A673 (cell line): ENCODE measurements at regions not wholly inside any gene's neighbourhood (a gene's known extent, or its start where the extent isn't known, plus 50 kb on each side); places are given as distances from the start of the nearest gene placed in this dataset.

ENCODE experiments used
- BruUV-seq: library from RNA; stranded (reverse); fragments of 400-500 nt; replicated peaks from 2 replicates; lab custom pipeline; 2021; lab: Mats Ljungman, UMichigan
- CTCF ChIA-PET: fragments of 300-600 bp; sonication (Branson Sonifier 250); formaldehyde crosslinking; loops from one replicate; lab custom pipeline; 2022; ENCODE audit warnings: antibody characterized with exemption; lab: Charles Lee
- POLR2A ChIA-PET: fragments of 300-600 bp; sonication (Branson Sonifier 250); formaldehyde crosslinking; loops from one replicate; lab custom pipeline; 2022; ENCODE audit warnings: antibody characterized with exemption; ENCODE audit not compliant: low non-redundant PET; lab: Charles Lee
- DNase-seq: peaks from one replicate; pipeline ENCODE4 v3.0.0-alpha.2; 2015; ENCODE audit warnings: low spot score
- H3K27ac ChIP-seq: fragments of 200-600 bp; sonication (generic); 2 replicates; pipeline ENCODE4 v1.5.1; 2016; ENCODE audit warnings: mixed run types, low read depth, mild to moderate bottlenecking, mixed read lengths, antibody characterized with exemption, low read length; ENCODE audit not compliant: poor library complexity, severe bottlenecking
- H3K27me3 ChIP-seq: fragments of 200-600 bp; sonication (generic); replicated peaks from 2 replicates; pipeline ENCODE4 v1.6.1; 2017; ENCODE audit warnings: mixed run types, low read depth, mild to moderate bottlenecking, mixed read lengths, antibody characterized with exemption, low read length; ENCODE audit not compliant: insufficient read depth, poor library complexity
- H3K36me3 ChIP-seq: fragments of 200-600 bp; sonication (generic); 2 replicates; pipeline ENCODE4 v1.6.1; 2016; ENCODE audit warnings: mixed run types, mild to moderate bottlenecking, mixed read lengths, antibody characterized with exemption, low read length; ENCODE audit not compliant: insufficient read depth, poor library complexity, severe bottlenecking
- H3K4me1 ChIP-seq: fragments of 200-600 bp; sonication (generic); 2 replicates; pipeline ENCODE4 v1.6.1; 2017; ENCODE audit warnings: mixed run types, mild to moderate bottlenecking, mixed read lengths, antibody characterized with exemption, low read length; ENCODE audit not compliant: insufficient read depth, poor library complexity, severe bottlenecking
- H3K4me3 ChIP-seq: fragments of 200-600 bp; sonication (generic); 2 replicates; pipeline ENCODE4 v1.5.1; 2016; ENCODE audit warnings: low read depth, mixed run types, mild to moderate bottlenecking, mixed read lengths, low read length; ENCODE audit not compliant: poor library complexity, severe bottlenecking
- H3K9me3 ChIP-seq: fragments of 200-600 bp; sonication (generic); 2 replicates; pipeline ENCODE4 v1.6.1; 2016; ENCODE audit warnings: mixed run types, low read depth, mild to moderate bottlenecking, mixed read lengths, antibody characterized with exemption, low read length; ENCODE audit not compliant: poor library complexity, severe bottlenecking
- EZH2 ChIP-seq: fragments of 200-600 bp; sonication (generic); IDR thresholded peaks from 2 replicates; pipeline ENCODE4 v1.6.1; 2017; ENCODE audit warnings: borderline replicate concordance, low read depth, mild to moderate bottlenecking, mixed read lengths, antibody characterized with exemption, low read length; ENCODE audit not compliant: poor library complexity, severe bottlenecking
- intact Hi-C: fragments of 100-400 bp; cut with micrococcal nuclease; formaldehyde crosslinking; loops from one replicate; pipeline ENCODE4 v1.10.0; 2022; ENCODE audit not compliant: unreplicated experiment
- TF ChIP-seq, protein P1 (sequence below): fragments of 300-800, 200-600 bp; sonication (generic); conservative IDR thresholded peaks from 2 replicates; pipeline ENCODE4 v1.5.1; 2017; ENCODE audit warnings: low read depth, mild to moderate bottlenecking, antibody characterized with exemption, low read length, moderate library complexity, mixed read lengths

DNA sequence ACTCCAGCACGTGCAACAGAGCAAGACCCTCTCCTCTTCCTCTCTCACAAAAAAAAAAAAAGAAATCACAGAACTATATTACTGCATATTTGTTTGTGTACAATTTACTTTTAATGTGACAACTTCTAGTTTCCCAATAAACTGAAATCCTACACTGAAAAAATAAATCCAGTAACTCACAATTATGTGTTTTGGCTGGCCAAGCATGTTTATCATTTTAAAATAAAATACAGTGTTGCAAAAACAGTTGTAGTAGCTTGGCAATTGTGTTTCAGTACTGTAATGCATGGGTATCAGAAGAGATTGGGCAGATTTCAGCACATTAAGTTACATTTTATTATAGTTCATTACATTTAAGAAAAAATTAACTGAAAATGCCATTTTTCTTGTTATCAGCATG lies 344.9 kb downstream of the ETS1 start:
- Histone ChIP-seq H3K4me1 (no peaks in the 10 kb centered on the region), H3K27ac (no peak overlapping the region), H3K9me3 (no peaks in the 10 kb centered on the region), H3K4me3 (no peak overlapping the region), H3K27me3 (peaks cover 20% of the 10 kb centered on the region), H3K36me3 (no peaks in the 10 kb centered on the region)
- ChIA-PET CTCF (no interaction called here), POLR2A (no interaction called here)
- BruUV-seq: no TSS peak
- intact Hi-C loops: no loop called here
- DNase-seq: no peak
- TF ChIP-seq EZH2: no peak
- TF ChIP-seq, protein P1, sequence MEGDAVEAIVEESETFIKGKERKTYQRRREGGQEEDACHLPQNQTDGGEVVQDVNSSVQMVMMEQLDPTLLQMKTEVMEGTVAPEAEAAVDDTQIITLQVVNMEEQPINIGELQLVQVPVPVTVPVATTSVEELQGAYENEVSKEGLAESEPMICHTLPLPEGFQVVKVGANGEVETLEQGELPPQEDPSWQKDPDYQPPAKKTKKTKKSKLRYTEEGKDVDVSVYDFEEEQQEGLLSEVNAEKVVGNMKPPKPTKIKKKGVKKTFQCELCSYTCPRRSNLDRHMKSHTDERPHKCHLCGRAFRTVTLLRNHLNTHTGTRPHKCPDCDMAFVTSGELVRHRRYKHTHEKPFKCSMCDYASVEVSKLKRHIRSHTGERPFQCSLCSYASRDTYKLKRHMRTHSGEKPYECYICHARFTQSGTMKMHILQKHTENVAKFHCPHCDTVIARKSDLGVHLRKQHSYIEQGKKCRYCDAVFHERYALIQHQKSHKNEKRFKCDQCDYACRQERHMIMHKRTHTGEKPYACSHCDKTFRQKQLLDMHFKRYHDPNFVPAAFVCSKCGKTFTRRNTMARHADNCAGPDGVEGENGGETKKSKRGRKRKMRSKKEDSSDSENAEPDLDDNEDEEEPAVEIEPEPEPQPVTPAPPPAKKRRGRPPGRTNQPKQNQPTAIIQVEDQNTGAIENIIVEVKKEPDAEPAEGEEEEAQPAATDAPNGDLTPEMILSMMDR: no peak

DNA sequence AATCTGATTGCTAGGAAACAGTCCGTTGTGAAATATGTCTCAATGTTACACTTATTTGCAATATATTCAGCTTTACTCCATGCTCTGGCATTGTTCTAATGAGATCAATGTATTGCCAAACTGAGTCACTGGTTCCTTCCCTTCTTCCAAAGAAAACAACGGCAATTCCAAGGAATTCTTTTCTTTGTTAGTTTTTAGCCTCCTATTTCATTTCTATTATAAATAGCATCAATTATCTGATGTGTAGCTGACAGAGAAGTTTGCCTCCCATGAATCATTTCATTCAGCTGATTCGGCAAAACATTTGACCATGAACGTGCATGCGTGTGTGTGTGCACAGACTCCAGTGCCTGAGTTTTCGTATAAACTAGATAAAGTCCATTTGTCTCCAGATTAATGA lies 346.8 kb downstream of the ETS1 start:
- POLR2A ChIA-PET: no interaction called here
- no peak overlapping the region for H3K27ac ChIP-seq
- no TSS peak for BruUV-seq
- H3K4me1 ChIP-seq: no peaks in the 10 kb centered on the region
- CTCF ChIA-PET: no interaction called here
- H3K4me3 ChIP-seq: no peak overlapping the region
- H3K36me3 ChIP-seq: no peaks in the 10 kb centered on the region
- peaks cover 9% of the 10 kb centered on the region for H3K27me3 ChIP-seq
- DNase-seq: no peak
- intact Hi-C loops: no loop called here
- no peak for TF ChIP-seq EZH2
- TF ChIP-seq, protein P1: no peak
- H3K9me3 ChIP-seq: no peaks in the 10 kb centered on the region

DNA sequence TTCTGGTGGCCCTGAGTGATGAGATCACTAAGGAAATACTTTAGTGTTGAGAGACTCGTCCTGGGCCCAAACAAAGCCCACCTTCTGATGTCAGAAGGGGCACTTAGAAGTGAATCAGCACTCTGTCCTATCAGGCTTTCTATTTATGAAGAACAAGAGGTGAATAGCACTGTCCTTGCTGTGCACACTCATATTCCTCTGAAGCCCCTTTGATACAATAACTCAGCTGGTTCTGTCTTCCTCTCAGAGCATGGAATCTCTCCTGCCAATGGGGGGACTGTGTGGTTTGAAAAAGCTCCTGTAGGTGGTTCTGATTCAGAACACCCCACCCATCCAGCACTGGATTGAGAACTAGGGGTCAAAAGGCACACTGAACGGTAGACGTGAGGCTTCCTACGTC lies 348.1 kb downstream of the ETS1 start:
- intact Hi-C loops: no loop called here
- TF ChIP-seq EZH2: no peak
- Histone ChIP-seq H3K4me3 (no peak overlapping the region), H3K9me3 (no peaks in the 10 kb centered on the region), H3K4me1 (no peaks in the 10 kb centered on the region), H3K27ac (no peak overlapping the region), H3K27me3 (peaks cover 6% of the 10 kb centered on the region), H3K36me3 (no peaks in the 10 kb centered on the region)
- no TSS peak for BruUV-seq
- no peak for DNase-seq
- CTCF ChIA-PET: no interaction called here
- POLR2A ChIA-PET: no interaction called here

DNA sequence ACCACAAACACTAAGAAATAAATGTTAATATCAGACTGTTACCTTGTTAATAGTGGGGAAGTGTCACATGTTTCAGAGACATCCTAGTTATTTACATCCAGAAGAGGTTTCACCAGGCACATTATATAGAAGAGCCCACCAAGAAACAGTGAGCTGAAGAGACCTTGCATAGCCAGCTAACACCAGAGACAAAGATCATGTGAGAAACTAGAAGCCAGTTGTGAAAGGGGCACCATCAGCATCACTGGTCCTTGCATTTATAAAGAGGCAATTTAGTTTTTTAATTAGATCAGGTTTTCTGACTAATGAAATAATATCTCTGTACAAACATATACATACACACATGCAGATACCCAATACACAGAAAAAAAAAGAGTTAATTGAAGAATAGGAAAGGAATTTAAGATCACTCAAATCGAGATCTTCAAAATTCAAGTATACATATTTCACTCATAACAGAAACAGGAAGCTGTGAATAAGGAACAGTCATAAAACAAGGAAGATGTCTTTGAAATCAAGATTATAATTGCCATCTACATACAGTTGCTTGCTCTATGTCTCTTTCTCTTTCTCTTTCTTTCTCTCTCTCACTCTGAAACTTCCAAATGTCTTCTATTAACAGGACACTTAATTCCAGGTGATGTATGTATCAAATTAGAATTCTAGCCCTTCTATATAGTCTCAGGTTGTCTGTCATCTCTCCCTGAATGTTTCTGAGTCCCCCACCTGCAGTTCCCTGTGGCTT lies 348.7 kb downstream of the ETS1 start:
- no peak overlapping the region for H3K27ac ChIP-seq
- peaks cover 2% of the 10 kb centered on the region for H3K27me3 ChIP-seq
- H3K9me3 ChIP-seq: no peaks in the 10 kb centered on the region
- H3K4me1 ChIP-seq: no peaks in the 10 kb centered on the region
- H3K4me3 ChIP-seq: no peak overlapping the region
- H3K36me3 ChIP-seq: no peaks in the 10 kb centered on the region
- ChIA-PET CTCF (no interaction called here), POLR2A (no interaction called here)
- intact Hi-C loops: no loop called here
- no peak for DNase-seq
- no TSS peak for BruUV-seq
- no peak for TF ChIP-seq EZH2
- TF ChIP-seq, protein P1: no peak
